Dedifferentiated amniotic fluid mesenchymal stem cell (primary cell): ENCODE measurements at regions not wholly inside any gene's neighbourhood (a gene's known extent, or its start where the extent isn't known, plus 50 kb on each side); places are given as distances from the start of the nearest gene placed in this dataset.

Source experiments
- DNase-seq: peaks from one replicate; pipeline ENCODE4 v3.0.0-alpha.2; 2016; ENCODE audit errors: extremely low spot score

- DNase-seq, result no peak
Measured at GRCh38 chr15:93722165-93722564, 509.2 kb upstream of the MCTP2 start.

- no peak for DNase-seq
Measured at GRCh38 chr15:93720607-93721006, 510.8 kb upstream of the MCTP2 start.

GRCh38 chr15:93719921-93720351 is 511.4 kb upstream of the MCTP2 start:
- DNase-seq, result no peak

GRCh38 chr15:93716615-93717231 is 514.6 kb upstream of the MCTP2 start:
- no peak for DNase-seq

GRCh38 chr15:93709708-93710107 is 521.7 kb upstream of the MCTP2 start:
- no peak for DNase-seq

GRCh38 chr15:93708724-93709445 is 522.5 kb upstream of the MCTP2 start:
- no peak for DNase-seq

GRCh38 chr15:93707751-93708150 is 523.6 kb upstream of the MCTP2 start:
- DNase-seq, result no peak

GRCh38 chr15:93706495-93707292 is 524.7 kb upstream of the MCTP2 start:
- no peak for DNase-seq

- DNase-seq, result no peak
Measured at GRCh38 chr15:93705753-93706455, 525.5 kb upstream of the MCTP2 start.

- no peak for DNase-seq
Measured at GRCh38 chr15:93703092-93703739, 528.1 kb upstream of the MCTP2 start.

- no peak for DNase-seq
Measured at GRCh38 chr15:93700051-93700450, 531.3 kb upstream of the MCTP2 start.

GRCh38 chr15:93694033-93694432 is 537.3 kb upstream of the MCTP2 start:
- no peak for DNase-seq

GRCh38 chr15:93683651-93684050 is 547.7 kb upstream of the MCTP2 start:
- no peak for DNase-seq

- DNase-seq, result no peak
Measured at GRCh38 chr15:93671387-93671943, 559.9 kb upstream of the MCTP2 start.

- DNase-seq, result no peak
Measured at GRCh38 chr15:93670931-93671330, 560.4 kb upstream of the MCTP2 start.

- DNase-seq, result no peak
Measured at GRCh38 chr15:93664213-93664956, 567.0 kb upstream of the MCTP2 start.

GRCh38 chr15:93662162-93662885 is 569.0 kb upstream of the MCTP2 start:
- no peak for DNase-seq

- DNase-seq, result no peak
Measured at GRCh38 chr15:93658026-93658816, 569.2 kb upstream of the RGMA start.

- DNase-seq, result no peak
Measured at GRCh38 chr15:93656041-93656440, 567.0 kb upstream of the RGMA start.
